ENCODE measurements at regions not wholly inside any gene's neighbourhood (a gene's known extent, or its start where the extent isn't known, plus 50 kb on each side); places are given as distances from the start of the nearest gene placed in this dataset.

DNA sequence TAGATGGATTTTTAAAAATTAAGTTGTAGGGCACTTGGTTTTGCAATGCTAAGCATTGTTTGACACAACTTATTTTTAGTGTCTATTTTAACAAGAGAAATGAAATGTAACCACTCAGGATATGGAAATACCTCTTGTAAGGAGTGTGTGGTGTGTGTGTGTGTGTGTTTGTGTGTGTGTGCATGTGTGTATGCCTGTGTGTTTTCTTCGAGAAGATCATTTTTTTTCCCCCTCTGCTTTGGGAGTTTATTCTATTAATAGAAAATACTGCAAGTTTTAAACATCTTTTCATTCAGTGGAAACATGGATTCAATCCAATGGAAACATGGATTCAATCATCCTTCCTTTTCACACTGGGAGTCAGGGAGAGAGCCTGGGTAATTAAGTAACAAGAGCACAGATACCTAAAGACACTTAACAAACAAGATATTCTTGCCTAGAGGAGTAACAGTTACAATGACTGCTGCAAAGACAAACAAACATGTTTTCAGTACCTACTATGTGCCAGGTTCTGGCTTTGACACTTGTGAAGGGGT, 567.2 kb upstream of the TBL1XR1 start:
- Histone ChIP-seq H3K27me3 (ENCODE audit: control insufficient read depth in 3 of 3, insufficient read depth in 3 of 3, low read length in 3 of 3) (no peaks in the 10 kb centered on the region), H3K4me1 (ENCODE audit: control insufficient read depth in 3 of 3, insufficient read depth in 3 of 3, low read length in 3 of 3) (peaks cover 0 to 7% (median 0%) of the 10 kb centered on the region in 3 donors), H3K9me3 (ENCODE audit: control insufficient read depth in 3 of 3, low read length in 3 of 3) (peaks cover 0 to 2% (median 0%) of the 10 kb centered on the region in 3 donors), H3K36me3 (ENCODE audit: control insufficient read depth in 3 of 3, insufficient read depth in 3 of 3, low read length in 3 of 3) (no peaks in the 10 kb centered on the region), H3K4me3 (ENCODE audit: low read length in 3 of 3) (no peak overlapping the region), H3K9ac (ENCODE audit: low read depth in 1 of 3, low read length in 3 of 3) (no peak overlapping the region), H3K27ac (ENCODE audit: low read depth, low read length) (peak overlapping the region; percentile 26)

DNA sequence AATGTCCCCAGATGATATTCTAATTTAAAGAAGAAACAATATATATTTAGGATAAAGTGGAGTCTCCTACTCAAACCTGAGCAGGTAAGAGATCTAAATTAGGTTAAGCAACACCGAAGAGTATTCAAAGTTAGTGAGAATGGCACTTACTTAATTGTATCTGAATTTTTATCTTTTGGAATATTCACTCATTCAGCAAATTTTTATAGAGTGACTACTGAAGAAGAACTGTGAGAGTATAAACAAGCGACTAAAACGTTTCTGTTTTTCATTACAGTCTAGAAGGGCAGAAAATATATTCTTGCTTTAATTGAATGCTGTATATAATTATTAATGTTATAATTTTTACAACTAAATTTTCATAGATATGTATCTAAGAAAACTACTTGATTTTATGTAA, 567.7 kb upstream of the TBL1XR1 start:
- H3K27ac ChIP-seq (ENCODE audit: low read depth, low read length), result peak overlapping the region; percentile 26

DNA sequence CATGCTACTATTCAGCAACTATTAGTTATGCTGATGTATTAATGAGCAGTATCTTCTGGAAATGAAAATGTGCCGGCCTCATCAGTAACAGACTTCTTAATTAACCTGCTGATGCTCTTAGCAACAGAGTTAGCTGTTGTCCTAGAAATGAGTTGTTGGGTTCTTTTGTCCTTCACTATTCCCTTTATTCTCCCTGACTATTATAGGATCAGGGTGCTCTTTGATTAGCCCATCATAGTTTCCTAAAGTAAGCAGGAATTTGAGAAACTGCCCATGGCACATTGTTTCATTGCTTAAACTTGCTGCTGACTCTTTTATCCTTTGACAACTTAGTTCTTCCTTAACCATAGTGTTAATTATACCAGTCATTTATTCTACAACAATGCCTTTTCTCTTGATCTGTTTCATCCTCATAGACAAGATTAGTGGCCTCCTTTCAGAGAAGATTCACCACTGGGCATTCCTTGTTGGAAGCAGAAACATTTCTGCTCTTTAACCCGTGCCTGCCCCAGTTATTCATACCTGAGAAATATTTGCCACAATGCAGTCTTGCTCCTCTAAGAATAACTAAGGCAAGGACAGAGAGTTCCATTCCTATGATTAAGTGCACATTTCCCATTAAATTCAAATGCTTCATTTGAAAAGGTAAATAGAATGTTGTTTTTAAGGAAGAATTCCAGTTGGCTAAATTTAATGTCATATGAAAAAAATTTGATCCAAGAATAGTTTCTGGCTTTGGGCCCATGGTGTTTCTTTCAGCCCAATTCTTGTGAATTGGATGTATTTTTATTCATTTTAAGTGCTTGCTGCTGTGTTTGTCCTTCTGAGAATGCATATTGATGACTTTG, 573.3 kb upstream of the TBL1XR1 start:
- peak overlapping the region; percentile 8 for H3K27ac ChIP-seq (ENCODE audit: low read depth, low read length)
- H3K9ac ChIP-seq (ENCODE audit: low read depth in 1 of 3, low read length in 3 of 3), result no peak overlapping the region
- H3K4me3 ChIP-seq (ENCODE audit: low read length in 3 of 3), result no peak overlapping the region
- H3K9me3 ChIP-seq (ENCODE audit: control insufficient read depth in 3 of 3, low read length in 3 of 3), result peaks cover 0 to 2% (median 0%) of the 10 kb centered on the region in 3 donors
- no peaks in the 10 kb centered on the region for H3K27me3 ChIP-seq (ENCODE audit: control insufficient read depth in 3 of 3, insufficient read depth in 3 of 3, low read length in 3 of 3)
- peaks cover 0 to 9% (median 2%) of the 10 kb centered on the region in 3 donors for H3K4me1 ChIP-seq (ENCODE audit: control insufficient read depth in 3 of 3, insufficient read depth in 3 of 3, low read length in 3 of 3)
- no peaks in the 10 kb centered on the region for H3K36me3 ChIP-seq (ENCODE audit: control insufficient read depth in 3 of 3, insufficient read depth in 3 of 3, low read length in 3 of 3)

More for the DNA sequence above, 567.7 kb upstream of the TBL1XR1 start:
- Histone ChIP-seq H3K9me3 (ENCODE audit: control insufficient read depth in 3 of 3, low read length in 3 of 3) (peaks cover 0 to 2% (median 0%) of the 10 kb centered on the region in 3 donors), H3K4me3 (ENCODE audit: low read length in 3 of 3) (no peak overlapping the region), H3K36me3 (ENCODE audit: control insufficient read depth in 3 of 3, insufficient read depth in 3 of 3, low read length in 3 of 3) (no peaks in the 10 kb centered on the region), H3K27me3 (ENCODE audit: control insufficient read depth in 3 of 3, insufficient read depth in 3 of 3, low read length in 3 of 3) (no peaks in the 10 kb centered on the region), H3K9ac (ENCODE audit: low read depth in 1 of 3, low read length in 3 of 3) (no peak overlapping the region), H3K4me1 (ENCODE audit: control insufficient read depth in 3 of 3, insufficient read depth in 3 of 3, low read length in 3 of 3) (peaks cover 0 to 7% (median 0%) of the 10 kb centered on the region in 3 donors)

DNA sequence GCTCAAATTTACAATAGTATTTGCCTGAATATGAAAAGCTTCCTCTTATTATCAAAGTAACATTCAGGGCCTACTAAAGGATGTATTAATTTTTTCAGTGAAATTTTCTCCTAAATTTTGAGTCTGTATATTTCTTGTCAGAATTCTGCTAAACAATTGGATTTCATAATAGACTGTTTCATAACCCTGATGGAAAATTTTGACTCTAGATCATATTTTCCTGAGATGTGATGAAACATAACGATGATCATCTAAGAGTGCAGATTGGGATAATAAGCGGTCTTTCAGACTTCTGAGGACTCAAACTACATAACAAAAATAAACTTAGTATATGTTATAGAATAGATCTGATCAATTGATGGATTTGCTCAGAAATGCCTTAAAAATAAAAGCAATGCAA, 574.5 kb upstream of the TBL1XR1 start:
- Histone ChIP-seq H3K9ac (ENCODE audit: low read depth in 1 of 3, low read length in 3 of 3) (no peak overlapping the region), H3K4me3 (ENCODE audit: low read length in 3 of 3) (no peak overlapping the region), H3K27me3 (ENCODE audit: control insufficient read depth in 3 of 3, insufficient read depth in 3 of 3, low read length in 3 of 3) (no peaks in the 10 kb centered on the region), H3K36me3 (ENCODE audit: control insufficient read depth in 3 of 3, insufficient read depth in 3 of 3, low read length in 3 of 3) (no peaks in the 10 kb centered on the region), H3K9me3 (ENCODE audit: control insufficient read depth in 3 of 3, low read length in 3 of 3) (peaks cover 0 to 2% (median 0%) of the 10 kb centered on the region in 3 donors), H3K4me1 (ENCODE audit: control insufficient read depth in 3 of 3, insufficient read depth in 3 of 3, low read length in 3 of 3) (peaks cover 4 to 11% (median 6%) of the 10 kb centered on the region in 3 donors), H3K27ac (ENCODE audit: low read depth, low read length) (no peak overlapping the region)

DNA sequence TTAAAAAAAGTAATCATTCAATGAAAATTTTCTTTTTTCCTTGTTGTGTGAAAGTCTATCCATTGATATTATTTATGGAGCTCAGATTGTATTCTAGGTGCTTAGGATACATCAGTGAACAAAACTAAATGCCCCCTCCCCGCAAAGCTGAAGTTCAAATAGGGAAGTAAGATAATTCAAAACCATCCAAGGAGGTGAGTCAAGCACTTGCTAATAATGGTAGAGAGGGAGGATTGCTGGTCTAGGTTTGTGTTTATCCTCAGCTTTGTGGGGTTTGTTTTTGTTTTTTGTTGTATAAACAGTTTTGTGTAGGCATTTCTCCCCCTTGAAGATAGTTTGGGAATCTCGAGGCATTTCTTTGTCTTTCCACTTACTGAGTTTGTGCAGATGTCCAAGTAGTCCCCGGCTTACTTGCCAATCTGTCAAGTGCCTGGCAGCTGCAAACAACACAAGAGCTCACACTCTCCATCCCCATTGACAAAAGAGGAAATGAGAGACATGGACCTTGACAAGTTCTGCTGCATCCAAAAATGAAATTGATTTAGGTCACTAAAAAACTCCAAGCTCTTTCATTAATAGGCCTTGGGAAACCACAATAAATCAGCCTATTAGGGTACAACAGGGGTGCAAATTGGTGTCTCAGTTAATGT, 575.8 kb upstream of the TBL1XR1 start:
- Histone ChIP-seq H3K36me3 (ENCODE audit: control insufficient read depth in 3 of 3, insufficient read depth in 3 of 3, low read length in 3 of 3) (no peaks in the 10 kb centered on the region), H3K4me3 (ENCODE audit: low read length in 3 of 3) (no peak overlapping the region), H3K9me3 (ENCODE audit: control insufficient read depth in 3 of 3, low read length in 3 of 3) (peaks cover 0 to 2% (median 0%) of the 10 kb centered on the region in 3 donors), H3K4me1 (ENCODE audit: control insufficient read depth in 3 of 3, insufficient read depth in 3 of 3, low read length in 3 of 3) (peaks cover 4 to 11% (median 8%) of the 10 kb centered on the region in 3 donors), H3K9ac (ENCODE audit: low read depth in 1 of 3, low read length in 3 of 3) (no peak overlapping the region), H3K27me3 (ENCODE audit: control insufficient read depth in 3 of 3, insufficient read depth in 3 of 3, low read length in 3 of 3) (no peaks in the 10 kb centered on the region), H3K27ac (ENCODE audit: low read depth, low read length) (no peak overlapping the region)

DNA sequence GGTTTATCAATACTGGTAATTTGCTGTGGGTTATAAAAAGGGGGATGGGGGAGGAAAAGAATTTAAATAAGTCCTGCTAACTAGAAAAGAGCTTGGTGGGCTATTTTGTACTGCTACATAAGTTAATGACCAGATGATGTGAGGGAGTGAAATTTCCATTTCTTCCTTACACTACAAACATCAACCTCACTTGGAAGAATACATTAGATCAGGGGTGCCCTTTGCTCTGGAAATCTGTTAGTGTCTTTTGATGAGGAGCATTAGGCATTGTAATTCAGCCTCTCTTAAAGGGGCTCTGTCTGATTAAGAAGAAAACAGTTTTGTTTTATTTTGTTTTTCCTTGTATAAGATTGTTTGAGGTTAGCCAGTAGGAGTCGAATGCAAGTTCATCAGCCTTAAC, 576.4 kb upstream of the TBL1XR1 start:
- peaks cover 4 to 11% (median 8%) of the 10 kb centered on the region in 3 donors for H3K4me1 ChIP-seq (ENCODE audit: control insufficient read depth in 3 of 3, insufficient read depth in 3 of 3, low read length in 3 of 3)
- H3K9me3 ChIP-seq (ENCODE audit: control insufficient read depth in 3 of 3, low read length in 3 of 3), result no peaks in the 10 kb centered on the region
- no peaks in the 10 kb centered on the region for H3K36me3 ChIP-seq (ENCODE audit: control insufficient read depth in 3 of 3, insufficient read depth in 3 of 3, low read length in 3 of 3)
- H3K27ac ChIP-seq (ENCODE audit: low read depth, low read length), result no peak overlapping the region
- no peaks in the 10 kb centered on the region for H3K27me3 ChIP-seq (ENCODE audit: control insufficient read depth in 3 of 3, insufficient read depth in 3 of 3, low read length in 3 of 3)
- no peak overlapping the region for H3K9ac ChIP-seq (ENCODE audit: low read depth in 1 of 3, low read length in 3 of 3)
- no peak overlapping the region for H3K4me3 ChIP-seq (ENCODE audit: low read length in 3 of 3)

DNA sequence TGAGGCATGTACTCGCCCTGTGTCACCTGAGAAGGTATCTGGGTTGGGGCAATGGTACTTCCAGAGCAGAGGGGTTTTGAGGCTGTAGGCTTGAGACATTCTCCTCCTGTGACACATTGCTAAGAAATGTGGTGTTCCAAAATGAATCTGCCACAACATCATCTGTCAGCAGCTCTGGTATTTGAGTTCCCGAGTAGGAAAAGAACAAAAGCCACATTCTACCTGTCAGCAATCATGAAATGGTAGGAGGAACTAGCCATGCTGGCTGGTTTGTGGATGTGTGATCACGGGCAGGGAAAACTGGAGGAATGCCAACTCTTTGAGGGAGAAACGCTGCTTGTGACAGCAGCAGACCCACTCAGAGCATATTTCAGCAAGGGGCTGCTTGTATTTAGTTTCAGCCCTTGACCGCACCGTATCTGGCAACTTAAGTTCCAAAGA, 579.4 kb upstream of the TBL1XR1 start:
- Histone ChIP-seq H3K36me3 (ENCODE audit: control insufficient read depth in 3 of 3, insufficient read depth in 3 of 3, low read length in 3 of 3) (no peaks in the 10 kb centered on the region), H3K9ac (ENCODE audit: low read depth in 1 of 3, low read length in 3 of 3) (no peak overlapping the region), H3K27ac (ENCODE audit: low read depth, low read length) (no peak overlapping the region), H3K4me1 (ENCODE audit: control insufficient read depth in 3 of 3, insufficient read depth in 3 of 3, low read length in 3 of 3) (peaks cover 9 to 14% (median 10%) of the 10 kb centered on the region in 3 donors), H3K9me3 (ENCODE audit: control insufficient read depth in 3 of 3, low read length in 3 of 3) (no peaks in the 10 kb centered on the region), H3K27me3 (ENCODE audit: control insufficient read depth in 3 of 3, insufficient read depth in 3 of 3, low read length in 3 of 3) (no peaks in the 10 kb centered on the region), H3K4me3 (ENCODE audit: low read length in 3 of 3) (no peak overlapping the region)

DNA sequence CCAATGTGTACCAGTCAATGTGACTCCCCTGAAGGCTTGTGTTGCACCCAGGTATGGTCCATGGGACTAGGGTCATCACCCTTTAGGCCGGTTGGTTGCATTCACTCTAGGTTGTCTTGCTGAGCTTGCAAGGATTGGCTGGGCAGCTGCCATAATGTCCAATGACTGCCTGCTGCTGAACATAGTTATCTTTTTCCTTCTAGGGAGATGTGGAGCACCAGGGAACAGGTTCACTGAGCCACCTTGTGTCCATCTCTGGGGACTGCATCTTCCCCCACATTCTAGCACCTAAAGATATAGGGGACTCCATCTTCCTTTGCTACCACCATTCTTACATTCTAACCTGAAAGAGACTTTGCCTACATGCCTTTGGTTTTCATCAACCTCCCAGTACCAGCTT, 580.4 kb upstream of the TBL1XR1 start:
- Histone ChIP-seq H3K4me3 (ENCODE audit: low read length in 3 of 3) (no peak overlapping the region), H3K36me3 (ENCODE audit: control insufficient read depth in 3 of 3, insufficient read depth in 3 of 3, low read length in 3 of 3) (no peaks in the 10 kb centered on the region), H3K27me3 (ENCODE audit: control insufficient read depth in 3 of 3, insufficient read depth in 3 of 3, low read length in 3 of 3) (no peaks in the 10 kb centered on the region), H3K9me3 (ENCODE audit: control insufficient read depth in 3 of 3, low read length in 3 of 3) (no peaks in the 10 kb centered on the region), H3K4me1 (ENCODE audit: control insufficient read depth in 3 of 3, insufficient read depth in 3 of 3, low read length in 3 of 3) (peaks cover 14 to 16% (median 15%) of the 10 kb centered on the region in 3 donors), H3K27ac (ENCODE audit: low read depth, low read length) (no peak overlapping the region), H3K9ac (ENCODE audit: low read depth in 1 of 3, low read length in 3 of 3) (no peak overlapping the region)

DNA sequence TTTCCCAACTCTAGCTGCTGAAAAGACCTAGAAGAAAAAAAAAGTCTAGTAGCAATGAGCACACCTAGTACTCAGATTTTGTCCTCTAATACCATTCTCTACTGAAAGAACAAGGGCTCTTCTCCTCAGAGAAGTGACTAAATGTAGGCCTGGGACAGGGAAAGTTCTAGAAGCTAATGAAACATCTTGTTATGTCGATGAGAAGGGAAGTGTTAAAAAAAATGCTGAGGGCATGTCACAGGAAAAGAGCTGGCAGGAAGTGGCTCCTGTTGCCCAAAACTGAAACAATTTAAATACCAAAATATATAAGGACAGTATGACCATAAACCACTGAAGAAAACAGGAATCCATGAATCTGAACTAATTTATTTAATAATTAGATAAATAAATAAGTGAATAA, 581.4 kb upstream of the TBL1XR1 start:
- Histone ChIP-seq H3K4me1 (ENCODE audit: control insufficient read depth in 3 of 3, insufficient read depth in 3 of 3, low read length in 3 of 3) (peaks cover 13 to 17% (median 15%) of the 10 kb centered on the region in 3 donors), H3K36me3 (ENCODE audit: control insufficient read depth in 3 of 3, insufficient read depth in 3 of 3, low read length in 3 of 3) (no peaks in the 10 kb centered on the region), H3K27ac (ENCODE audit: low read depth, low read length) (no peak overlapping the region)

More for the DNA sequence above, 581.4 kb upstream of the TBL1XR1 start:
- H3K9ac ChIP-seq (ENCODE audit: low read depth in 1 of 3, low read length in 3 of 3), result no peak overlapping the region
- no peaks in the 10 kb centered on the region for H3K27me3 ChIP-seq (ENCODE audit: control insufficient read depth in 3 of 3, insufficient read depth in 3 of 3, low read length in 3 of 3)
- no peaks in the 10 kb centered on the region for H3K9me3 ChIP-seq (ENCODE audit: control insufficient read depth in 3 of 3, low read length in 3 of 3)
- H3K4me3 ChIP-seq (ENCODE audit: low read length in 3 of 3), result no peak overlapping the region

Measured in skeletal muscle tissue (tissue), 3 donors.